ENCODE measurements at regions not wholly inside any gene's neighbourhood (a gene's known extent, or its start where the extent isn't known, plus 50 kb on each side); places are given as distances from the start of the nearest gene placed in this dataset.
"Not testable (repeated sequence)": the region's sequence is repeated elsewhere in the genome, so short reads cannot be mapped to it uniquely, and the experiment has no call there.

- DNase-seq, result peak; percentile 19
These were observed 484.4 kb downstream of the ATP23 start for GRCh38 chr12:58425481-58426392.

- DNase-seq, result not testable (repeated sequence)
These were observed 485.1 kb downstream of the ATP23 start for GRCh38 chr12:58426437-58426836.

GRCh38 chr12:58433959-58434358 lies 486.3 kb downstream of the LRIG3 start:
- no peak for DNase-seq

- DNase-seq, result no peak
These were observed 485.6 kb downstream of the LRIG3 start for GRCh38 chr12:58434726-58435125.

- DNase-seq, result no peak
These were observed 484.7 kb downstream of the LRIG3 start for GRCh38 chr12:58435647-58436046.

- DNase-seq, result no peak
These were observed 478.8 kb downstream of the LRIG3 start for GRCh38 chr12:58441483-58441882.

- DNase-seq, result no peak
These were observed 476.9 kb downstream of the LRIG3 start for GRCh38 chr12:58443273-58443980.

GRCh38 chr12:58443981-58444371 lies 476.3 kb downstream of the LRIG3 start:
- DNase-seq, result no peak

GRCh38 chr12:58450868-58451482 lies 469.3 kb downstream of the LRIG3 start:
- no peak for DNase-seq

- DNase-seq, result no peak
These were observed 467.8 kb downstream of the LRIG3 start for GRCh38 chr12:58452546-58452945.

GRCh38 chr12:58453306-58453705 lies 467.0 kb downstream of the LRIG3 start:
- DNase-seq, result no peak

GRCh38 chr12:58455136-58455535 lies 465.2 kb downstream of the LRIG3 start:
- DNase-seq, result no peak

- DNase-seq, result no peak
These were observed 462.2 kb downstream of the LRIG3 start for GRCh38 chr12:58458102-58458501.

- no peak for DNase-seq
These were observed 461.1 kb downstream of the LRIG3 start for GRCh38 chr12:58459191-58459590.

GRCh38 chr12:58463051-58463450 lies 457.3 kb downstream of the LRIG3 start:
- DNase-seq, result no peak

- no peak for DNase-seq
These were observed 454.9 kb downstream of the LRIG3 start for GRCh38 chr12:58465418-58465817.

GRCh38 chr12:58470266-58471010 lies 449.9 kb downstream of the LRIG3 start:
- DNase-seq, result no peak

GRCh38 chr12:58479401-58479800 lies 440.9 kb downstream of the LRIG3 start:
- DNase-seq, result no peak

- DNase-seq, result no peak
These were observed 438.5 kb downstream of the LRIG3 start for GRCh38 chr12:58481811-58482210.

GRCh38 chr12:58487255-58487654 lies 433.0 kb downstream of the LRIG3 start:
- no peak for DNase-seq

- no peak for DNase-seq
These were observed 432.6 kb downstream of the LRIG3 start for GRCh38 chr12:58487678-58488161.

GRCh38 chr12:58489394-58489793 lies 430.9 kb downstream of the LRIG3 start:
- DNase-seq, result no peak
